ENCODE measurements at regions not wholly inside any gene's neighbourhood (a gene's known extent, or its start where the extent isn't known, plus 50 kb on each side); places are given as distances from the start of the nearest gene placed in this dataset.
A peak's percentile ranks its signal among the peaks of the same experiment; 100 is the strongest.

GRCh38 chr15:95296643-95297042, 1033.9 kb upstream of the NR2F2 start:
- H3K9me3 ChIP-seq (ENCODE audit: low read length) = no peaks in the 10 kb centered on the region
- H3K27me3 ChIP-seq (ENCODE audit: insufficient read depth, low read length) = no peaks in the 10 kb centered on the region
- H3K4me1 ChIP-seq (ENCODE audit: insufficient read depth, low read length) = peaks cover 28% of the 10 kb centered on the region
- H2AFZ ChIP-seq (ENCODE audit: low read depth, low read length) = no peak overlapping the region
- no peak overlapping the region for H3K4me3 ChIP-seq (ENCODE audit: low read length)
- H3K36me3 ChIP-seq (ENCODE audit: insufficient read depth, low read length) = no peaks in the 10 kb centered on the region

- no peak overlapping the region for H3K4me3 ChIP-seq (ENCODE audit: low read length)
- H2AFZ ChIP-seq (ENCODE audit: low read depth, low read length) = no peak overlapping the region
- no peaks in the 10 kb centered on the region for H3K36me3 ChIP-seq (ENCODE audit: insufficient read depth, low read length)
- peaks cover 12% of the 10 kb centered on the region for H3K4me1 ChIP-seq (ENCODE audit: insufficient read depth, low read length)
- H3K27me3 ChIP-seq (ENCODE audit: insufficient read depth, low read length) = no peaks in the 10 kb centered on the region
- no peaks in the 10 kb centered on the region for H3K9me3 ChIP-seq (ENCODE audit: low read length)
Observed at GRCh38 chr15:95298729-95299128, 1031.8 kb upstream of the NR2F2 start.

- no peaks in the 10 kb centered on the region for H3K36me3 ChIP-seq (ENCODE audit: insufficient read depth, low read length)
- no peaks in the 10 kb centered on the region for H3K9me3 ChIP-seq (ENCODE audit: low read length)
- no peaks in the 10 kb centered on the region for H3K27me3 ChIP-seq (ENCODE audit: insufficient read depth, low read length)
- H3K4me1 ChIP-seq (ENCODE audit: insufficient read depth, low read length) = peaks cover 4% of the 10 kb centered on the region
- no peak overlapping the region for H3K4me3 ChIP-seq (ENCODE audit: low read length)
- H2AFZ ChIP-seq (ENCODE audit: low read depth, low read length) = no peak overlapping the region
Observed at GRCh38 chr15:95300958-95301357, 1029.5 kb upstream of the NR2F2 start.

GRCh38 chr15:95302206-95302605, 1028.3 kb upstream of the NR2F2 start:
- Histone ChIP-seq H3K4me3 (ENCODE audit: low read length) (no peak overlapping the region), H2AFZ (ENCODE audit: low read depth, low read length) (no peak overlapping the region), H3K9me3 (ENCODE audit: low read length) (no peaks in the 10 kb centered on the region), H3K36me3 (ENCODE audit: insufficient read depth, low read length) (no peaks in the 10 kb centered on the region), H3K4me1 (ENCODE audit: insufficient read depth, low read length) (no peaks in the 10 kb centered on the region), H3K27me3 (ENCODE audit: insufficient read depth, low read length) (no peaks in the 10 kb centered on the region)

GRCh38 chr15:95302809-95303208, 1027.7 kb upstream of the NR2F2 start:
- no peaks in the 10 kb centered on the region for H3K27me3 ChIP-seq (ENCODE audit: insufficient read depth, low read length)
- no peaks in the 10 kb centered on the region for H3K4me1 ChIP-seq (ENCODE audit: insufficient read depth, low read length)
- H3K4me3 ChIP-seq (ENCODE audit: low read length) = no peak overlapping the region
- H3K9me3 ChIP-seq (ENCODE audit: low read length) = no peaks in the 10 kb centered on the region
- H2AFZ ChIP-seq (ENCODE audit: low read depth, low read length) = no peak overlapping the region
- no peaks in the 10 kb centered on the region for H3K36me3 ChIP-seq (ENCODE audit: insufficient read depth, low read length)

GRCh38 chr15:95303713-95304112, 1026.8 kb upstream of the NR2F2 start:
- Histone ChIP-seq H3K27me3 (ENCODE audit: insufficient read depth, low read length) (no peaks in the 10 kb centered on the region), H2AFZ (ENCODE audit: low read depth, low read length) (no peak overlapping the region), H3K4me3 (ENCODE audit: low read length) (no peak overlapping the region), H3K9me3 (ENCODE audit: low read length) (no peaks in the 10 kb centered on the region), H3K4me1 (ENCODE audit: insufficient read depth, low read length) (no peaks in the 10 kb centered on the region), H3K36me3 (ENCODE audit: insufficient read depth, low read length) (no peaks in the 10 kb centered on the region)

GRCh38 chr15:95304151-95304946, 1026.2 kb upstream of the NR2F2 start:
- Histone ChIP-seq H2AFZ (ENCODE audit: low read depth, low read length) (no peak overlapping the region), H3K9me3 (ENCODE audit: low read length) (no peaks in the 10 kb centered on the region), H3K4me3 (ENCODE audit: low read length) (no peak overlapping the region), H3K4me1 (ENCODE audit: insufficient read depth, low read length) (no peaks in the 10 kb centered on the region), H3K27me3 (ENCODE audit: insufficient read depth, low read length) (no peaks in the 10 kb centered on the region), H3K36me3 (ENCODE audit: insufficient read depth, low read length) (no peaks in the 10 kb centered on the region)

GRCh38 chr15:95304947-95305400, 1025.5 kb upstream of the NR2F2 start:
- Histone ChIP-seq H3K36me3 (ENCODE audit: insufficient read depth, low read length) (no peaks in the 10 kb centered on the region), H2AFZ (ENCODE audit: low read depth, low read length) (no peak overlapping the region), H3K4me3 (ENCODE audit: low read length) (no peak overlapping the region), H3K27me3 (ENCODE audit: insufficient read depth, low read length) (no peaks in the 10 kb centered on the region), H3K4me1 (ENCODE audit: insufficient read depth, low read length) (no peaks in the 10 kb centered on the region), H3K9me3 (ENCODE audit: low read length) (no peaks in the 10 kb centered on the region)

- Histone ChIP-seq H3K4me3 (ENCODE audit: low read length) (no peak overlapping the region), H3K9me3 (ENCODE audit: low read length) (no peaks in the 10 kb centered on the region), H3K36me3 (ENCODE audit: insufficient read depth, low read length) (no peaks in the 10 kb centered on the region), H3K4me1 (ENCODE audit: insufficient read depth, low read length) (no peaks in the 10 kb centered on the region), H3K27me3 (ENCODE audit: insufficient read depth, low read length) (no peaks in the 10 kb centered on the region), H2AFZ (ENCODE audit: low read depth, low read length) (no peak overlapping the region)
Observed at GRCh38 chr15:95307115-95307514, 1023.4 kb upstream of the NR2F2 start.

- Histone ChIP-seq H3K9me3 (ENCODE audit: low read length) (no peaks in the 10 kb centered on the region), H3K4me3 (ENCODE audit: low read length) (no peak overlapping the region), H3K27me3 (ENCODE audit: insufficient read depth, low read length) (no peaks in the 10 kb centered on the region), H3K36me3 (ENCODE audit: insufficient read depth, low read length) (no peaks in the 10 kb centered on the region), H2AFZ (ENCODE audit: low read depth, low read length) (no peak overlapping the region), H3K4me1 (ENCODE audit: insufficient read depth, low read length) (no peaks in the 10 kb centered on the region)
Observed at GRCh38 chr15:95319242-95319641, 1011.3 kb upstream of the NR2F2 start.

GRCh38 chr15:95323796-95324195, 1006.7 kb upstream of the NR2F2 start:
- H3K9me3 ChIP-seq (ENCODE audit: low read length) = no peaks in the 10 kb centered on the region
- H3K4me3 ChIP-seq (ENCODE audit: low read length) = no peak overlapping the region
- no peaks in the 10 kb centered on the region for H3K36me3 ChIP-seq (ENCODE audit: insufficient read depth, low read length)
- H3K27me3 ChIP-seq (ENCODE audit: insufficient read depth, low read length) = no peaks in the 10 kb centered on the region
- H2AFZ ChIP-seq (ENCODE audit: low read depth, low read length) = no peak overlapping the region
- H3K4me1 ChIP-seq (ENCODE audit: insufficient read depth, low read length) = peaks cover 3% of the 10 kb centered on the region

GRCh38 chr15:95324656-95325055, 1005.8 kb upstream of the NR2F2 start:
- Histone ChIP-seq H3K9me3 (ENCODE audit: low read length) (no peaks in the 10 kb centered on the region), H3K4me3 (ENCODE audit: low read length) (no peak overlapping the region), H2AFZ (ENCODE audit: low read depth, low read length) (no peak overlapping the region), H3K36me3 (ENCODE audit: insufficient read depth, low read length) (no peaks in the 10 kb centered on the region), H3K4me1 (ENCODE audit: insufficient read depth, low read length) (peaks cover 3% of the 10 kb centered on the region), H3K27me3 (ENCODE audit: insufficient read depth, low read length) (no peaks in the 10 kb centered on the region)

GRCh38 chr15:95325763-95326404, 1004.6 kb upstream of the NR2F2 start:
- H3K4me3 ChIP-seq (ENCODE audit: low read length) = no peak overlapping the region
- H3K27me3 ChIP-seq (ENCODE audit: insufficient read depth, low read length) = no peaks in the 10 kb centered on the region
- H2AFZ ChIP-seq (ENCODE audit: low read depth, low read length) = peak overlapping the region; percentile 73
- peaks cover 3% of the 10 kb centered on the region for H3K4me1 ChIP-seq (ENCODE audit: insufficient read depth, low read length)
- H3K36me3 ChIP-seq (ENCODE audit: insufficient read depth, low read length) = no peaks in the 10 kb centered on the region
- no peaks in the 10 kb centered on the region for H3K9me3 ChIP-seq (ENCODE audit: low read length)

All from neuron (in vitro differentiated cells).